ENCODE measurements at regions not wholly inside any gene's neighbourhood (a gene's known extent, or its start where the extent isn't known, plus 50 kb on each side); places are given as distances from the start of the nearest gene placed in this dataset.

- TF ChIP-seq CTCF (IDR thresholded peaks at IDR 0.05) = no peak
- TF ChIP-seq POLR2A (IDR thresholded peaks at IDR 0.05) = no peak
- TF ChIP-seq EP300 (IDR thresholded peaks at IDR 0.05) = no peak
- no peak for TF ChIP-seq POLR2AphosphoS5 (IDR thresholded peaks at IDR 0.05)
Measured at GRCh38 chr7:69211336-69211735, 386.9 kb upstream of the AUTS2 start.
